Activated B cell treated with CpG ODN at 0.5 μM for 24 hours (primary cell): ENCODE measurements at regions not wholly inside any gene's neighbourhood (a gene's known extent, or its start where the extent isn't known, plus 50 kb on each side); places are given as distances from the start of the nearest gene placed in this dataset.
"Not testable (repeated sequence)": the region's sequence is repeated elsewhere in the genome, so short reads cannot be mapped to it uniquely, and the experiment has no call there.

Experiments used
- ATAC-seq: fragments of 200-7000 bp; cut with Tn5 transposase; one replicate; pipeline ENCODE4 v1.10.0; 2021; ENCODE audit warnings: low read depth, mild to moderate bottlenecking, moderate library complexity
- CTCF ChIA-PET: fragments of 350-600 bp; sonication (Branson Sonifier 250); formaldehyde crosslinking; loops from one replicate; lab custom pipeline; 2021; ENCODE audit warnings: antibody characterized with exemption; lab: Charles Lee
- POLR2A ChIA-PET: fragments of 350-600 bp; sonication (Branson Sonifier 250); formaldehyde crosslinking; loops from one replicate; lab custom pipeline; 2021; ENCODE audit warnings: antibody characterized with exemption; lab: Charles Lee
- DNase-seq: peaks from one replicate; pipeline ENCODE4 v3.0.0; 2022
- H3K27ac Mint-ChIP-seq: one replicate; pipeline ENCODE4 v1.8.0; 2020; ENCODE audit warnings: mixed read lengths
- H3K27me3 Mint-ChIP-seq: one replicate; pipeline ENCODE4 v1.8.0; 2021; ENCODE audit warnings: mixed read lengths
- H3K36me3 Mint-ChIP-seq: one replicate; pipeline ENCODE4 v1.8.0; 2021; ENCODE audit warnings: low read depth, mixed read lengths
- H3K4me1 Mint-ChIP-seq: one replicate; pipeline ENCODE4 v1.8.0; 2021; ENCODE audit warnings: mixed read lengths
- H3K4me3 Mint-ChIP-seq: one replicate; pipeline ENCODE4 v1.8.0; 2020; ENCODE audit warnings: mild to moderate bottlenecking, mixed read lengths
- H3K9me3 Mint-ChIP-seq: one replicate; pipeline ENCODE4 v1.8.0; 2020; ENCODE audit warnings: mixed read lengths
- CTCF ChIP-seq: fragments of 200-600 bp; IDR thresholded peaks from one replicate; pipeline ENCODE4 v1.8.0; 2022; ENCODE audit warnings: antibody characterized with exemption, mild to moderate bottlenecking
- intact Hi-C: fragments of 100-400 bp; cut with micrococcal nuclease; formaldehyde crosslinking; loops from one replicate; pipeline ENCODE4 v1.15.1; 2024

- ChIA-PET POLR2A (no interaction called here), CTCF (no interaction called here)
- Mint-ChIP-seq H3K36me3 (no peaks in the 10 kb centered on the region), H3K4me1 (no peaks in the 10 kb centered on the region), H3K27me3 (no peaks in the 10 kb centered on the region), H3K9me3 (no peaks in the 10 kb centered on the region), H3K27ac (no peak overlapping the region), H3K4me3 (no peak overlapping the region)
- intact Hi-C loops: no loop called here
- ATAC-seq (no peak), DNase-seq (no peak)
- TF ChIP-seq CTCF: no peak
Measured at GRCh38 chr6:102742028-102742427, 1348.5 kb downstream of the GRIK2 start.

GRCh38 chr6:102736941-102737368 lies 1343.4 kb downstream of the GRIK2 start:
- ATAC-seq (no peak), DNase-seq (no peak)
- intact Hi-C loops: no loop called here
- ChIA-PET CTCF (no interaction called here), POLR2A (no interaction called here)
- Mint-ChIP-seq H3K27ac (no peak overlapping the region), H3K27me3 (no peaks in the 10 kb centered on the region), H3K4me1 (no peaks in the 10 kb centered on the region), H3K9me3 (peaks cover 2% of the 10 kb centered on the region), H3K36me3 (no peaks in the 10 kb centered on the region), H3K4me3 (no peak overlapping the region)
- no peak for TF ChIP-seq CTCF

GRCh38 chr6:102732898-102733297 lies 1339.4 kb downstream of the GRIK2 start:
- ATAC-seq (no peak), DNase-seq (no peak)
- no peak for TF ChIP-seq CTCF
- Mint-ChIP-seq H3K4me1 (no peaks in the 10 kb centered on the region), H3K4me3 (no peak overlapping the region), H3K36me3 (no peaks in the 10 kb centered on the region), H3K27ac (no peak overlapping the region), H3K9me3 (peaks cover 5% of the 10 kb centered on the region), H3K27me3 (no peaks in the 10 kb centered on the region)
- intact Hi-C loops: no loop called here
- ChIA-PET CTCF (no interaction called here), POLR2A (no interaction called here)

GRCh38 chr6:102722086-102722485 lies 1328.6 kb downstream of the GRIK2 start:
- ATAC-seq, H3K9me3 Mint-ChIP-seq, CTCF ChIA-PET, H3K27me3 Mint-ChIP-seq, H3K4me1 Mint-ChIP-seq, H3K27ac Mint-ChIP-seq, H3K4me3 Mint-ChIP-seq, H3K36me3 Mint-ChIP-seq, POLR2A ChIA-PET, DNase-seq, intact Hi-C loops: not testable (repeated sequence)

- no peak overlapping the region for H3K27ac Mint-ChIP-seq
- H3K36me3 Mint-ChIP-seq: no peaks in the 10 kb centered on the region
- no peak for ATAC-seq
- no peak for DNase-seq
- H3K27me3 Mint-ChIP-seq: no peaks in the 10 kb centered on the region
- POLR2A ChIA-PET: no interaction called here
- no peaks in the 10 kb centered on the region for H3K4me1 Mint-ChIP-seq
- peaks cover 2% of the 10 kb centered on the region for H3K9me3 Mint-ChIP-seq
- intact Hi-C loops: no loop called here
- no peak for TF ChIP-seq CTCF
- CTCF ChIA-PET: no interaction called here
- H3K4me3 Mint-ChIP-seq: no peak overlapping the region
Measured at GRCh38 chr6:102717737-102718456, 1324.4 kb downstream of the GRIK2 start.

GRCh38 chr6:102717252-102717651 lies 1323.7 kb downstream of the GRIK2 start:
- Mint-ChIP-seq H3K4me3 (no peak overlapping the region), H3K36me3 (no peaks in the 10 kb centered on the region), H3K9me3 (peaks cover 2% of the 10 kb centered on the region), H3K27me3 (no peaks in the 10 kb centered on the region), H3K27ac (no peak overlapping the region), H3K4me1 (no peaks in the 10 kb centered on the region)
- ATAC-seq (no peak), DNase-seq (no peak)
- ChIA-PET CTCF (no interaction called here), POLR2A (no interaction called here)
- intact Hi-C loops: no loop called here
- TF ChIP-seq CTCF: no peak
